ENCODE measurements at regions not wholly inside any gene's neighbourhood (a gene's known extent, or its start where the extent isn't known, plus 50 kb on each side); places are given as distances from the start of the nearest gene placed in this dataset.

- no peaks in the 10 kb centered on the region for H3K27me3 ChIP-seq
- H3K4me1 ChIP-seq: no peaks in the 10 kb centered on the region
- no peaks in the 10 kb centered on the region for H3K9me3 ChIP-seq
- TF ChIP-seq POLR2A (IDR thresholded peaks at IDR 0.05) (no peak), POLR2AphosphoS5 (IDR thresholded peaks at IDR 0.05) (no peak), CTCF (IDR thresholded peaks at IDR 0.05) (no peak)
- no peak for DNase-seq (ENCODE audit: low spot score in 2 of 2)
- no peaks in the 10 kb centered on the region for H3K36me3 ChIP-seq
- H3K4me3 ChIP-seq: no peak overlapping the region
- no peak overlapping the region for H3K27ac ChIP-seq
- intact Hi-C loops (cut with DNase I; ENCODE audit: low total_unique reads): no loop called here
Measured at GRCh38 chr2:4844881-4845280, 847.3 kb upstream of the SOX11 start.

- DNase-seq (ENCODE audit: low spot score in 2 of 2): peak in 1 of 2 donors; percentile 28
- Histone ChIP-seq H3K9me3 (no peaks in the 10 kb centered on the region), H3K27me3 (no peaks in the 10 kb centered on the region), H3K27ac (no peak overlapping the region), H3K4me1 (no peaks in the 10 kb centered on the region), H3K4me3 (no peak overlapping the region), H3K36me3 (no peaks in the 10 kb centered on the region)
- no peak for TF ChIP-seq POLR2AphosphoS5 (IDR thresholded peaks at IDR 0.05)
- TF ChIP-seq CTCF (IDR thresholded peaks at IDR 0.05): no peak
- no peak for TF ChIP-seq POLR2A (IDR thresholded peaks at IDR 0.05)
- intact Hi-C loops (cut with DNase I; ENCODE audit: low total_unique reads): loop anchor here (5.0 to 10.0 kb wide), 2 partner anchors 47 to 900 kb away; no protein-coding TSS in a partner anchor
Measured at GRCh38 chr2:4862031-4862430, 830.2 kb upstream of the SOX11 start.

GRCh38 chr2:4866198-4866597, 826.0 kb upstream of the SOX11 start:
- no peaks in the 10 kb centered on the region for H3K27me3 ChIP-seq
- no peak overlapping the region for H3K4me3 ChIP-seq
- no peaks in the 10 kb centered on the region for H3K9me3 ChIP-seq
- intact Hi-C loops (cut with DNase I; ENCODE audit: low total_unique reads): loop anchor here (10.0 kb wide), 1 partner anchor 51 kb away; no protein-coding TSS in a partner anchor
- no peak for TF ChIP-seq CTCF (IDR thresholded peaks at IDR 0.05)
- no peak for TF ChIP-seq POLR2A (IDR thresholded peaks at IDR 0.05)
- TF ChIP-seq POLR2AphosphoS5 (IDR thresholded peaks at IDR 0.05): no peak
- no peak for DNase-seq (ENCODE audit: low spot score in 2 of 2)
- no peaks in the 10 kb centered on the region for H3K4me1 ChIP-seq
- H3K36me3 ChIP-seq: no peaks in the 10 kb centered on the region
- H3K27ac ChIP-seq: no peak overlapping the region

- Histone ChIP-seq H3K4me3 (no peak overlapping the region), H3K36me3 (no peaks in the 10 kb centered on the region), H3K9me3 (no peaks in the 10 kb centered on the region), H3K27me3 (no peaks in the 10 kb centered on the region), H3K4me1 (no peaks in the 10 kb centered on the region), H3K27ac (no peak overlapping the region)
- no peak for TF ChIP-seq POLR2A (IDR thresholded peaks at IDR 0.05)
- no peak for DNase-seq (ENCODE audit: low spot score in 2 of 2)
- intact Hi-C loops (cut with DNase I; ENCODE audit: low total_unique reads): loop anchor here (10.0 kb wide), 1 partner anchor 54 kb away; no protein-coding TSS in a partner anchor
Measured at GRCh38 chr2:4868466-4868865, 823.7 kb upstream of the SOX11 start.

GRCh38 chr2:4869154-4869553, 823.0 kb upstream of the SOX11 start:
- H3K36me3 ChIP-seq: no peaks in the 10 kb centered on the region
- DNase-seq (ENCODE audit: low spot score in 2 of 2): no peak
- H3K4me3 ChIP-seq: no peak overlapping the region
- H3K27ac ChIP-seq: no peak overlapping the region
- no peaks in the 10 kb centered on the region for H3K27me3 ChIP-seq
- no peak for TF ChIP-seq CTCF (IDR thresholded peaks at IDR 0.05)
- intact Hi-C loops (cut with DNase I; ENCODE audit: low total_unique reads): loop anchor here (10.0 kb wide), 1 partner anchor 54 kb away; no protein-coding TSS in a partner anchor
- H3K9me3 ChIP-seq: no peaks in the 10 kb centered on the region
- H3K4me1 ChIP-seq: no peaks in the 10 kb centered on the region

GRCh38 chr2:4873364-4873763, 818.8 kb upstream of the SOX11 start:
- intact Hi-C loops (cut with DNase I; ENCODE audit: low total_unique reads): no loop called here
- TF ChIP-seq POLR2AphosphoS5 (IDR thresholded peaks at IDR 0.05): no peak
- TF ChIP-seq CTCF (IDR thresholded peaks at IDR 0.05): no peak
- no peak for TF ChIP-seq POLR2A (IDR thresholded peaks at IDR 0.05)
- no peak overlapping the region for H3K4me3 ChIP-seq
- no peaks in the 10 kb centered on the region for H3K4me1 ChIP-seq
- H3K36me3 ChIP-seq: no peaks in the 10 kb centered on the region
- H3K9me3 ChIP-seq: no peaks in the 10 kb centered on the region
- no peak overlapping the region for H3K27ac ChIP-seq
- DNase-seq (ENCODE audit: low spot score in 2 of 2): no peak
- no peaks in the 10 kb centered on the region for H3K27me3 ChIP-seq

All from breast epithelium (tissue), 4 donors.